ENCODE measurements at regions not wholly inside any gene's neighbourhood (a gene's known extent, or its start where the extent isn't known, plus 50 kb on each side); places are given as distances from the start of the nearest gene placed in this dataset.

DNA sequence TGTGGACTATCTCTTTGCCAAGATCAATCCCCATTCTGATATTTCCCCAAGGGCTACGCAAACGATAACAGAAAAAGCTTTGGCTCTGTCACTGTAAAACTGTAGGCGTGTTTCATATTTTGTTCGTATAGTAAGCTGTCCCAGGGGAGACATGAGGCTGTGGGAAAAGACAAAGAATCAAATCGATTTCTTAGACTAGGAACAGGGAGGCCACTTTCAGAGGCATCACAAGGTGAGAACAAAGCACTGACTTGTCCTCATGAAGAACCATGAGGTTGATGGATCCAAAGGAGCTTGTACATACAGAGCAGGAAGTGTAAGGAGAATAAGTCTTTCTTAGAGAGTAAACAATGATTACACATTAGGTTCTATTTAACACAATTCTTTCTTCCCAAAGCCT lies 255.7 kb downstream of the HNMT start:
- H3K4me1 Mint-ChIP-seq (ENCODE audit: unreplicated experiment): no peaks in the 10 kb centered on the region
- H3K4me3 Mint-ChIP-seq (ENCODE audit: unreplicated experiment): no peak overlapping the region
- no peaks in the 10 kb centered on the region for H3K9me3 Mint-ChIP-seq (ENCODE audit: unreplicated experiment)
- no peak overlapping the region for H3K27ac Mint-ChIP-seq (ENCODE audit: unreplicated experiment)
- TF ChIP-seq, protein P1, sequence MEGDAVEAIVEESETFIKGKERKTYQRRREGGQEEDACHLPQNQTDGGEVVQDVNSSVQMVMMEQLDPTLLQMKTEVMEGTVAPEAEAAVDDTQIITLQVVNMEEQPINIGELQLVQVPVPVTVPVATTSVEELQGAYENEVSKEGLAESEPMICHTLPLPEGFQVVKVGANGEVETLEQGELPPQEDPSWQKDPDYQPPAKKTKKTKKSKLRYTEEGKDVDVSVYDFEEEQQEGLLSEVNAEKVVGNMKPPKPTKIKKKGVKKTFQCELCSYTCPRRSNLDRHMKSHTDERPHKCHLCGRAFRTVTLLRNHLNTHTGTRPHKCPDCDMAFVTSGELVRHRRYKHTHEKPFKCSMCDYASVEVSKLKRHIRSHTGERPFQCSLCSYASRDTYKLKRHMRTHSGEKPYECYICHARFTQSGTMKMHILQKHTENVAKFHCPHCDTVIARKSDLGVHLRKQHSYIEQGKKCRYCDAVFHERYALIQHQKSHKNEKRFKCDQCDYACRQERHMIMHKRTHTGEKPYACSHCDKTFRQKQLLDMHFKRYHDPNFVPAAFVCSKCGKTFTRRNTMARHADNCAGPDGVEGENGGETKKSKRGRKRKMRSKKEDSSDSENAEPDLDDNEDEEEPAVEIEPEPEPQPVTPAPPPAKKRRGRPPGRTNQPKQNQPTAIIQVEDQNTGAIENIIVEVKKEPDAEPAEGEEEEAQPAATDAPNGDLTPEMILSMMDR (IDR thresholded peaks at IDR 0.05; ENCODE audit: unreplicated experiment): no peak
- no peak for DNase-seq (ENCODE audit: low spot score)
- no peaks in the 10 kb centered on the region for H3K36me3 Mint-ChIP-seq (ENCODE audit: low read depth, unreplicated experiment)
- H3K27me3 Mint-ChIP-seq (ENCODE audit: unreplicated experiment): peaks cover 1% of the 10 kb centered on the region

DNA sequence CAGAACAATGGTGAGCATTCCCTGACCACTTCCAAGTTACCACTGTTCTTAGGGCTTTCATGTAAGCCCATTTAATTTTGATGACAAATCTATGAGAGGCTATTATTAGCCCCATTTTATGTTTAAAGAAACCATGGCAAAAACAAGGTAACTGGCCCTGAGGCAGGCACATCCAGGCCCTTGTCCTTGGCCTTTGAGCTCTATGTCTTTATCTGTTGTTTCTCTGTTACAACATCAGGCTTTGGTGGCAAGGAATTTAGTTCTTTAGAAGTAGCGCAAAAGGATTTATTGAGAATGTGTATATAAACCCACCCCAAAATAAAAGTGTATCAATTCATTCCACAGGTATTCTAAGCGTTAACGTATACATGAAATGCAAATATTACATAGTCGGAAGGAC lies 257.1 kb downstream of the HNMT start:
- Mint-ChIP-seq H3K4me1 (ENCODE audit: unreplicated experiment) (no peaks in the 10 kb centered on the region), H3K4me3 (ENCODE audit: unreplicated experiment) (no peak overlapping the region), H3K9me3 (ENCODE audit: unreplicated experiment) (no peaks in the 10 kb centered on the region), H3K27me3 (ENCODE audit: unreplicated experiment) (peaks cover 1% of the 10 kb centered on the region), H3K27ac (ENCODE audit: unreplicated experiment) (no peak overlapping the region), H3K36me3 (ENCODE audit: low read depth, unreplicated experiment) (no peaks in the 10 kb centered on the region)
- TF ChIP-seq, protein P1 (IDR thresholded peaks at IDR 0.05; ENCODE audit: unreplicated experiment): no peak
- no peak for DNase-seq (ENCODE audit: low spot score)

DNA sequence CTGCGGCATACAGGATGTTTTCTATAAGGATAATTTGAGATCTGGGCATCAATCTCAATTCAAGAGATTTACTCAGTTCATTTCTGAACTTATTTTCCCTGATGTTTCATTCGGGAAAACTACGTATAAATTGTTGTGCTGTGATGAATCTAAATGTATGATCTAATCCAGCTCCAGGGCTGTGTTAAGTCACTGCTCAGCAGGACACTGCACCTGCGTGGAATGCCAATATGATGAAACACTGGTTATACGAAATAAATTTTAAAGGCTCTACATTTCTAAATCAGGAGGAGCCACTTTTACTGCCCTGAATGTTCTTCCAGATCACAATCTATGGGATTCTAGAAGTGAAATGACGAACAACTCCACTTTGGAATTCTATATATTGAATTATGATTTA lies 259.0 kb downstream of the HNMT start:
- Mint-ChIP-seq H3K27ac (ENCODE audit: unreplicated experiment) (no peak overlapping the region), H3K36me3 (ENCODE audit: low read depth, unreplicated experiment) (no peaks in the 10 kb centered on the region), H3K27me3 (ENCODE audit: unreplicated experiment) (peaks cover 1% of the 10 kb centered on the region), H3K4me1 (ENCODE audit: unreplicated experiment) (peaks cover 3% of the 10 kb centered on the region), H3K9me3 (ENCODE audit: unreplicated experiment) (no peaks in the 10 kb centered on the region), H3K4me3 (ENCODE audit: unreplicated experiment) (no peak overlapping the region)
- no peak for DNase-seq (ENCODE audit: low spot score)
- TF ChIP-seq, protein P1 (IDR thresholded peaks at IDR 0.05; ENCODE audit: unreplicated experiment): no peak

DNA sequence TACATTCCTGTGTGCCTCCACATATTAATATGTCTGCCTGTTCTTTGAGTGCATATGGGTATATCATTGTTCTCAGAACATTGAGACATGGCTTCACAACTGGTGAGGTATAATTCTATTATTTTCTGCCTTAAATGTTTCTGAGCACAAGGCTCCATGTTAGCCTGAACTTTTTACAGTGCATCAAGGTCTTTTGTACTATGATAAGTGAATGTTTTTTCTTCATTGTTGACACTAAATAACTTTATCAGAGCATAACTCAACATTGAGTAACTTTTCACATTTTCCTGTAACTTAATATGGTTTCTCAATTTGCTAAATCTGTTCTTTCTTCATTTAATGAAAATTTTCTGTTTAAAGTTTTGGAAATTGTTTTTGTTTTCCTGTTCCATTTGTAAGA lies 262.9 kb downstream of the HNMT start:
- Mint-ChIP-seq H3K9me3 (ENCODE audit: unreplicated experiment) (no peaks in the 10 kb centered on the region), H3K4me1 (ENCODE audit: unreplicated experiment) (peaks cover 4% of the 10 kb centered on the region), H3K27me3 (ENCODE audit: unreplicated experiment) (peaks cover 1% of the 10 kb centered on the region), H3K27ac (ENCODE audit: unreplicated experiment) (no peak overlapping the region), H3K36me3 (ENCODE audit: low read depth, unreplicated experiment) (no peaks in the 10 kb centered on the region), H3K4me3 (ENCODE audit: unreplicated experiment) (no peak overlapping the region)
- TF ChIP-seq, protein P1 (IDR thresholded peaks at IDR 0.05; ENCODE audit: unreplicated experiment): no peak
- no peak for DNase-seq (ENCODE audit: low spot score)

DNA sequence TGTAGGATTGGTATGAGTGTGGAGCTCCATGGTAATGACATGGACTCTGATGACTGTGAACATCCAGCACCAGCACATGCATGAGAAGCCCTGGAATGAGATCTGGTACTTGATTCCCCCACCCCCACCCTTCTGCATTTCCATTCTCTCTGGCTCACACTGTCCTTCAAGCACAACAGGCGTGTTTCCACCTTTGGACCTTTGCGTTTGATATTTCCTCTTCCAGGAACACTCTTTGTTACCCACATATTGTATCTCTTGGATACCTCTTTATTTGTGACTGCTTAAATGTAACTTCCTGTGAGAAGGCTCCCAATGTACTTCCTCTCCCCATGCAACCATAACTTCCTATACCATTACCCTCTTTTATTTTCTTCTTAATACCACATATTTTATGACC lies 263.8 kb downstream of the HNMT start:
- Mint-ChIP-seq H3K27ac (ENCODE audit: unreplicated experiment) (peak overlapping the region; percentile 4), H3K36me3 (ENCODE audit: low read depth, unreplicated experiment) (no peaks in the 10 kb centered on the region), H3K4me3 (ENCODE audit: unreplicated experiment) (no peak overlapping the region), H3K4me1 (ENCODE audit: unreplicated experiment) (peaks cover 4% of the 10 kb centered on the region), H3K9me3 (ENCODE audit: unreplicated experiment) (no peaks in the 10 kb centered on the region), H3K27me3 (ENCODE audit: unreplicated experiment) (peaks cover 1% of the 10 kb centered on the region)
- TF ChIP-seq, protein P1 (IDR thresholded peaks at IDR 0.05; ENCODE audit: unreplicated experiment): no peak
- no peak for DNase-seq (ENCODE audit: low spot score)

Data from endothelial cell (in vitro differentiated cells).